GM21717 (cell line): ENCODE measurements at regions not wholly inside any gene's neighbourhood (a gene's known extent, or its start where the extent isn't known, plus 50 kb on each side); places are given as distances from the start of the nearest gene placed in this dataset.

Experiments
- ATAC-seq: cut with Tn5 transposase; IDR thresholded peaks from one replicate; pipeline ENCODE4 v1.9.1; 2021; ENCODE audit warnings: mild to moderate bottlenecking, moderate library complexity; ENCODE audit not compliant: unreplicated experiment

DNA sequence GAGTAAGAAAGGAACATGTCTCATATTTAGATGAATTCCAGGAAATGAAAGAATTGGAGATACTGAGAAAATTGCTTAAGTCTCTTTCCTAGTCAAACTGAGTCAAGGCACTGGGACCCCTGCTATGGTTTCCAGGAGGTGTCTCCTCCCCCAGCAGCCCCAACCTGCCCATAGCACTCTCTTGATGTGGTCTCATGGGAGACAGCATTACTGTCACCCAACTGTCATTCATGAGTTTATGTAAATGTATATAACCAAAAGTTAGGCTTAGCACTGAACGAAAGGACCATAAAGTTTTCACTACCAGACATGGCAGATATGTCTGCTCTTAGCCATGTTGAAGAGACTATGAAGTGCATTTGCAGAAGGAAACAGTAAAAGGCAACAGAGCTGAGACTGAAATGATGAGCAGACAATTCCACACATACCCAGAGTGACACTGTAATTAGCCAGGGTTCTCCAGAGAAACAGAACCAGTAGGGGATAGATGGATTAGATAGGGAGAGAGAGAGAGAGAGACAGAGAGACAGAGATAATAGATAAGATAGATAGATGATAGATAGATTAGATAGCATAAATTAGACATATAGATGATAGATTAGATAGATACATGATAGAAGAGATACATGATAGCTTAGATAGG lies 328.1 kb downstream of the BRD1 start:
- no peak for ATAC-seq

DNA sequence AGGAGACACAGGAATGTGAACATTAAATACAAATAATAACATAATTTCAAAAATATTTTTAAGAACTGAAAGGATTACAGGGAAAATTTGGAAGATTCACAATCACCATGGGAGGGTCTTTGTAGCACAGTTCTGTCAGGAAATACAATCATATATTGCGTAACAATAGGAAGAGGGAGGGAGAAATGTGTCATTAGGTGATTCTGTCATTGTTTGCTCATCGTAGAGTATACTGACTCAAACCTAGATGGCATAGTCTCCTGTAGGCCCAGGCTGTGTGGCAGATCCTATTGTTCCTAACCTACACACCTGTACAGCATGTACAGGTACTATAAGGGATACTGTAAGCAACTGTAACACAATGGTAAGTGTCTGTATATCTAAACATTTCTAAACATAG lies 330.4 kb downstream of the BRD1 start:
- no peak for ATAC-seq

DNA sequence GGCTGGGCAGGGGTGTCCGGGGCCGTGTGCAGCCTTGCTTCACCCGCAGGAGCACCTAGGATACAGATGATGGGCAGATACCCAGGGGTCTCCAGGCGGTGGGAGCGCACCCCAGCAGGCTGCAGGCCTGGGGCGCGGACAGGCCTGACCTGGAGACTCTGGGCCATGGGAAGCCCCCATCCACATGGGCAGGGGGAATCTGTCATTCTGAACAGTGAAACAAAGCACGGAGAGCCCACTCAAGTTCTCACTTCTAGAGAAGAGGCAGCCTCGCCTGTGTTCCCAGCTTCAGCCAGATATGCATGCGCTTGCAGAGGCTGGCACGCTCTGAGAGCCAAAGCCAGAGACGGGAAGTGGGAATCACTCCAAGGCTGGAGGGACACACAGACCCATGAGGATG lies 333.1 kb downstream of the BRD1 start:
- no peak for ATAC-seq

DNA sequence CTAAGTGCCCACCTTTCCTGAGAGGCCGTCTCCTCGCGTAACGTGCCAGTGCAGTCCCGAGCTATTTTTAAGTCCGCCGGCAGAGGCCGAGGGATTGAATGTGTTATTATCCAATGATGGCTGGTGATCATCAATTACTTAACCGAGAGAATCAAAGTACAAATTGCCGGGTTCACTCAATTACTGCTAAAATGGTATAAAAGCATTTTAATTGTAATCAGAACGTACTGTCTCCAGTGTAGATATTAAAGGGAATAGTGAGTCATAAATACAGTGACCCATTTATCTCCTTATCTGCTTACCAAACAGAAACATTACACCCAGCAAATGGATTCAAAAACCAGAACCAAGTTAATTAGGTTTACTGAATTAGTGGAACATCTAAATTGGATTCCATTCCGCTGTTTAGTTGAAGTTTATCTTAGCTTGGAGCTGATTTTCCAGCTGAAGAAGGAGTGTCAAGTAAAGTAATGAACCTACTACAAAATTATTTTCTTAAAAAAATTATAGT lies 334.9 kb downstream of the BRD1 start:
- ATAC-seq: no peak

DNA sequence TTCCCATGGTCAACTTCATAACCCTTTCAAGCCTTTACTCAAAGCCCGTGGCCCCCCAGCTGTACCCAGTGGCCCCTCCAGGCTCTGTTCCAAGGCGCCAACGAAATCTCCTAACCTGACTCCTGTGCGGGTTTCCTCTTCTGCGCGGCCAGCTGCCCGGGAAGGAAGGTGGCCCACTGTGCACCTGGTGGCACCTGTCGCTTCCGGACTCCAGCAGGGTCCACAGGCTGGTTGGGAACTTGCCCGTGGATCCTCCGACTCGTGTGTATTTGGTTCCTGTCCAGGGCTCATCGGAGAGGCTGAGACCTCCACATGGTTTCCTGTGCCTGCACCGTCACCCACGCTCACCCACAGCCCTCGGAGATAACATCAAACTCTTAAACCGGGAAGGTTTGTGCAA lies 335.4 kb downstream of the BRD1 start:
- no peak for ATAC-seq

DNA sequence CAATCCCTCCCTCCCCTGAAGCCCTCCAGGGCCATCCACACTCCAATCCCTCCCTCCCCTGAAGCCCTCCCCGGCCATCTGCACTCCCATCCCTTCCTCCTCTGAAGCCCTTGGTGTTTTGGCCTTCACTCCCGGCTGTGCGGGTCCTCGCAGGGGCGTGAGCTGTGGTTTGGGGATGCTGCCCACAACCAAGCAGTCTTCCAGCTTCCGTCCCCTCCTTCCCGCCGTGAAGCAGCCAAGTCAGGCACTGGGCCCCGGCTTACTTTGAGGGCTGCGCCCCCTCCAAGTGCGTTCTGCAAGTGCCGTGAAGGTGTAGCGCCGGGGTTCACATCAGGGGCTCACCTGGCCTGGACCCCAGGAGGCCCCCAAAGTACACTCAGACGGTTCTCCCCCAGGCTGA lies 335.9 kb downstream of the BRD1 start:
- ATAC-seq: no peak

DNA sequence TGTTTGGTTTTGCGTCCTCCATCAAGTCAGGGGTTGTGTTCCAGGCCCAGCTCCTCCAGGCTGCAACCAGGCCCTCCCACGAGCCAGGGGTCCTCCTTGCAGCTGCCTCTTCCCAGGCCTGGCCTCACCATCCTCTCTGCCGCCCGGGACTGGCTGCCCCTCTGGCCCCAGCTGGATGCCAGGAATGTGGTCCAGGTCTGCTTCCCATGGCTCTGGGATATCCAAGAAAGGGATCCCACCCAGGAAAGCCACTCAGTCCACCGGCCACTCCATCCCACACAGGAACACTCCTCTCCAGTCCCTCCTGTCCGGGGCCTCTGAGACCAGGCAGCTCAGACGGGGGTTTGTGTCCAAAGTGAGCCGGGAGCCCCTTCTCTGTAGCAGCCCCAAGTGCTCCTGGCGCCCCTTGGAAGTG lies 336.4 kb downstream of the BRD1 start:
- ATAC-seq: no peak

DNA sequence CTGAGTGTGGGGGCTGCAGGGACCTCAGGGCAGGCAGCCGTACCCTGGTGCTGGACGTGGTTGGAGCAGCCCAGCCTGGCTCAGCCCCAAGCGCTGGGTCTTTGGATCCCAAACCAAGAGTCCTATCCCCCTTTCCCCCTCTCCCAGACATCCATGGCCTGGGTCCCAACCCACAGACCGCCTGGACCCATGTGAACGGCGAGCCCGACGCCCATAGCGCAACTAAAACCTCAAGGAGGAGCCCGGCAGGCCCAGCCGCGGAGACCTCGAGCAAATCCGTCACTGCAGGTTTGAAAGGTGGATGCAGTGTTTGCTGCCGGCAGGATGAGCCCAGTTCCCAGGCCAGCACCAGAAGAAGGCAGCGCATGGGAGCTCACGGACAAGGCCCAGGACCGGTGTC lies 337.0 kb downstream of the BRD1 start:
- no peak for ATAC-seq

DNA sequence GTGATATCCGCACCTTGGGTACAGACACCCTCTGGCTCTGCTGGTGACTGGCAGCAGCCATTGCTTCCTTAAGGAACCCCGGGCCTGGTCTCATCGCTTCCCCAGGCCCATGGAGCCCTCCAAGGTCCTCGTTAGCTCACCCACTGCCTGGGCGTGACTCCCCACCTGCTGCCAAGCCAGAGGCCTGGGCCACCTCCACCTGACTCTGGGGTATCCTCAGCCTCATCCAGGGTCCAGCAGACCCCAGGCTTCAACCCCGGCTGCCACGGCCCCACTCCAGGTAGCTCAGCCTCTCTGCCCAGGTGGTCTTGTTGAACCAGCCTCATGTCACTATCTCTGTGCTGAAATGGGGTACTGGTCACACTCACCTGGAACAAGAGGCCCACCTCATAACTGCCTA lies 337.9 kb downstream of the BRD1 start:
- ATAC-seq: no peak

DNA sequence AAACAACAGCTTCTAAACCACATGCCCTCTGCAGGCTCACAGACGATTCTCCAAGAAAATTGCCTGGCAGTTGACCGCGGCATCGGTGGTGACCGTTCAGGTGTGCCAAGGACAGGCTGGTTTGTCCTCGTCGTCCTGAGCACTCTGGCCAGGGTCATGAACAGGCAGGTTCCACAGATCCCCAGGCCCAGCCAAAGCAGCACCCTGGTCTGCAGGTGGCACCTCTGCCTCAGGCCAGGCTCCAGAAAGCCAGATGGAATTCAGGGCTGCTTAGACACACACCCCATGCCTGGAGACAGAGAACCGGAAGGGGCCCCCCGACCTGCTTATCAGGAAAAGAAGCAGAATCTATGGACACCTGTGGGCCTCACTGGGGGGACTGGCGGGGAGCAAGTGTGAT lies 338.7 kb downstream of the BRD1 start:
- ATAC-seq: no peak

DNA sequence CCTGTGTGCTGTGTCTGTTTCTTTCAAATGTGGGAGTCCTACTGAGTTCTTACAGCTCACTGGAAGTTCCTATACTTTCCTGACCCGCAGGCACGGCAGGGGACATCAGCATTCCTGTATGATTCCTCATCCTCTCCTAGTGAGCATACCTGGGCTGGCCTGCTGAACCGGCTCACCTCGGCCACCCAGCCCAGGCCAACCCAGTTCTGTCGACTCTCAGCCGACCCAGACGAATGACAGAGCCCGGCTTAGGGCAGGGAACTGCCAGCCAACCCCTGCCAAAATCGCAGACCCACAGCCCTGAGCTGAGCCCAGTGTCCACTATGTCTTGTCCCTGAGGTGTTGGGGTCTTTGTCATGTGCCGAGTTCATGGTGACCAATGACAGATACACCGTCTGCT lies 339.7 kb downstream of the BRD1 start:
- ATAC-seq: no peak

DNA sequence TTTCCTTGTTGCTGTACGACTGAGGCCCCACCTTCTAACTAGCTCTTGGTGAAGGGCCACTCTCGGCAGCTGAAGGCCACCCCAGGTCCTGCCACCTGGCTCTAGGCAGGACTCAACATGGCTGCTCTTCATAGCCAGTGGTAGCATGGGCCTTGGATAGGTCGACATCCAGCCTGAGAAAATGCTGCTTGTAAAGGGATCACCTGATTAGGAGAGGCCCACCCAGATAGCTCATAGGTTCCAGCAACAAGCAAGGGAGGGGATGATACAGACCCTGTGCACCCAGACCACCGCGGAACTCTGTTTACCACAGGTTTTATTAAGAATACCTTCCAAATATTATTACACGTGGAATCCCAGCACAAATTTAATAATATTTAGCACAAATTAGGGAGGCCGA lies 341.4 kb downstream of the BRD1 start:
- no peak for ATAC-seq

DNA sequence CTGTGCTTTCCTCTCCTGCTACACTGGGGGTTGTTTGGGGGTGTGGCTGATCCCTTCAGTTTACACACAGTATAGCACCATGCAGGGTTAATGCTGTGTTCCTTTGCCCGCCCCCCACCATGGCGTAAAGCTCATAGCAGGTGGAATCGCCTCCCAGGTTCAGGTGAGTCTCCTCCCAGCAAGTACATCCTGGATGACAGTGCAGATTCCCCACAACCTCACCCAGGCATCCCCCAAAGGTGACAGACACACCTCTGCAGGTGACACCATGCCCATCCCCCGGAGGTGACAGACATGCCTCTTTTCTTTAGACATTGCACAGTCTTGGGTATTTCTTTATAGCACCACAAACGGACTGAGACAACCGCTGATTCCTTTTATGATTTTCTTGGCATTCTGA lies 343.7 kb downstream of the BRD1 start:
- ATAC-seq: no peak

DNA sequence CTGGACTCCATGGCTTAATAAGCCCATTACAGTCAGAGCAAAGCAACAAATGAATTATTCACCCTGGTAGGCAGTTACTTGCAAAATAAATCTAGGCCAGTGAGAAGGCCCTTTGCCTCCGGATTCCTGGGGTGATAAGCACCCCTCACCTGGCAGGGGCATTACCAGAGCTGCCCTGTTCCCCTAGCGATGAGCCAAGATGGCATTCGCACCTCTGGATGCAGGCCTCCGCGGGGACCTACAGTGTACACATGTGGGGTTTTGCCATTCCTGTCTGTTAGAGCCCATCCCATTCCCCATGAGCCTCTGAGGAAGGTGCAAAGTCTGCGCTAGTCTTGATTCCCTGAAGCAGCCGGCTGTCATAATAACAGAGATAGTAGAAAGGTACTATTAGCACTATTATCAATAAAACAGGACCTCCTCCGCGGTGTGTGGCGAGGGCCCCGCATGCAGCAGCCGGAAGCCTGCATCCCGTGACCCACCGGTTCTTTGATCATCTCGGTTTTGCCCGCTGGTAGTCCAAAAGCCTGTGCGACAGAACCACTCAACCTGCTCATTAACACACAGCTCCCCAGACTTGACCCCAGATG lies 344.3 kb downstream of the BRD1 start:
- ATAC-seq: no peak

DNA sequence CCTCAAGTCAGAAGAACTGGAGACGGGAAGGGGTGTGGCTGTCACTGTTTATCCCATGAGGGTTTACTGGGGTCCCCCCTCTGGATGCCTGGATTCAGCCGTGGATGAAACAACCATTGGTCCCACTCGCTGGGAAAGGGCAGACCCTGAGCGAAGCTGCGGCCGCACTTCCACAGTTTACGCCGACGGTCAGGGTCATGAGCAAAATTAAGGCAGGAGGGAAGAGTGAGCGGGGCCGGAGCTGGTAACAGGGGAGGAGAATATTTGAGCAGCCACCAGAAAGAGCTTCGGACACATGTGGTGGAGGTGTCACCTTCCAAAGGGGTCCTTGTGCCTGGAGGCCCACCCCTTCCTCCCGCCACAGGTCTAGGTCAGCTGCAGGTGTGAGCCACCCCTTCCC lies 344.9 kb downstream of the BRD1 start:
- ATAC-seq: no peak

DNA sequence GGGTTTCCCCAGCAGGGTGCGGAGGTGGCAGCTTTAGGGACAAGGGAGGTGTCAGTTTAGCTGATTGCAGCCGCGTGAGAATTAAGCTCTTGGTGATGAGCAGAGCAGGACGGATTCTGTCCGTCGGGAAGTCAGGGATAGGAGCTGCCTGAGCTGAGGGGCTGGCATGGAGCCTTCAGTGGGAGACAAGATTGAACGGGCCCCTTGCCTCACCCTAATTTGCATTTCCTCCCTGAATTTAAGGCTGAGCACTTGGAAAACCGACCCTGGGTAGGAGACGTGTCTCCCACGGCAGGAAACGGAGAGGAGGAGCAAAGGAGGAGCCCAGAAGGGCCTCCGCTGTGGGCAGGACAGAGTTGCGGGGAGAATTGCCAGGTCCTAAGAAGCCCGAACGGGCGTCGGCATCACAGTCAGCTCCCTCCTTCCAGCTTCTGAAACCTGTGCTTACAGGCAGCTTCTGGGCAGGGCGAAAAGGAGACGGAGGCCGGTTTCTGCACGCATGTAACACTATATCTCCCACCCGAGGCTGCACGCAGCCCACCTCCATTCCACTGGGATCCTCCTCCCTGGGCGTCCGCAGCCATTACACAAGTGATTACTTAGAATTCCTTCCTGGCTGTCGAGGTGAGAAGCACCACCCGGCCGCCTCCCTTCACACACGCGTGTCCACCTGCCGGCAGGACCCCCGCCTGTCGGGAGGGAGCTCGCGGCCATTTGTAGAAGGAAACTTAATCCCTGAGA lies 345.8 kb downstream of the BRD1 start:
- no peak for ATAC-seq

DNA sequence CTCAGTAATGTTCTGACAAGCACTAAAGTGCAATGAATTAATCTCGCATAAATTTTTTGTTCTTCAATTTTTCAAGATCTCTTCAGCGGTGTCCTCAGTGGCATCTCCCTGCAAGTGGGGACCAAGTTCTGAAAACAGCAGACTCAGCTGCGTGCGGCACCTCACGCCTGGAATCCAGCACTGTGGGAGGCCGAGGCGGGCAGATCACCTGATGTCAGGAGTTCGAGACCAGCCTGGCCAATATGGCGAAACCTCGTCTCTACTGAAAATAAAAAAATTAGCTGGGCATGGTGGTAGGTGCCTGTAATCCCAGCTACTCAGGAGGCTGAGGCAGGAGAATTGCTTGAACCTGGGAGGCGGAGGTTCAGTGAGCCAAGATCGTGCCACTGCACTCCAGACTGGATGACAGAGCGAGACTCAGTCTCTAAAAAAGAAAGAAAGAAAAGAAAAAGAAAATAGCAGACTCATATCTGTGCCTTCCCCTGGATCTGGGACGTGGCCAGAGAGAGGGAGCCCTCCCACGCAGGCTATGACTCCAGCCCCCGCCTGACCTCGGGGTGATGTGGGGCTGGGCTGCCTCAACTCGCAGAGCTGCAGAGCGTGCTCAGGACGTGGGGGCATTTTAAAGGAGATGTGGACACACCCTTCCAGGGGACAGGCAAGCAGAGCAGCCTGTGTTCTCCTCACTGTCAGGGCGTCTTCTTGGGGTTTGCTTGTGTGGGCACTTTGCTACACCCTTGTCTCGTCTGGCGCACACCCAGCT lies 346.6 kb downstream of the BRD1 start:
- no peak for ATAC-seq

DNA sequence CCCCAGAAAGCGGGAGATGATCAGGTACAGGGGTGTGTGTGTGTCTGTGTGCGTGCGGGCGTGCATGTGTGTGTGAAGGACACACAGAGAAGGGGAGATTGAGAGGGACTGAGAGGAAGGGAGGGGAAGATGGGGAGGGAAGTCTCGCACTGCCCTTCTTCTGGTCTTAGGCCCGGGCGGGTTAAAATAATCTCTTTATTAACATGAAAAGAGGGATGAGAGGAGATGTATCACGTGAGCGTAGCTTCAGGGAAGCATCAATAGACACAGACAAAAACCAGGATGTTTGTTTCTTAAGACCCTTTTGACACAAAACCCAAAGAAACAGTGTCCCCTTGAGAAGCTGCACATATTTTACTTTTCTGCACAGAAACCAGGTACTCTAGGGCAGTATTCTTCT lies 347.3 kb downstream of the BRD1 start:
- ATAC-seq: no peak

DNA sequence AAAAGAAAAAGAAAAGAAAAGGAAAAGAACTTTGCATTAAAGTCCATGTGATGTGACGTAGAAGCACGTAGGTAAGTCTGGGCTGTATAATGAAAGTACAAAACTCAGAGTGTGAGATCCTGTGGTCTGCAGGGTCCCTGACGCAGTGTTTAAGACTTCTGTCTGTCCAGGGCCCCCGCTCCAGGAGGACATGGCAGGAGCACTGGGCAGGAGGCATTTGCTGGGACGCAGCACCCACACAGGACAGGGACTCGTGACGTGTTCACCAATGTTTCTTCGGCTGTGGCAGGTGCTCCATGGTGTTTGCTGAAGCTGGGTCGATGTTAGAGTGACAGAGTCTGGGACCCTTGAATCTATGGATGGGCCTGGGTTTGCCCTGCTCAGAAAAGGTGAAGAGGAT lies 348.1 kb downstream of the BRD1 start:
- no peak for ATAC-seq

DNA sequence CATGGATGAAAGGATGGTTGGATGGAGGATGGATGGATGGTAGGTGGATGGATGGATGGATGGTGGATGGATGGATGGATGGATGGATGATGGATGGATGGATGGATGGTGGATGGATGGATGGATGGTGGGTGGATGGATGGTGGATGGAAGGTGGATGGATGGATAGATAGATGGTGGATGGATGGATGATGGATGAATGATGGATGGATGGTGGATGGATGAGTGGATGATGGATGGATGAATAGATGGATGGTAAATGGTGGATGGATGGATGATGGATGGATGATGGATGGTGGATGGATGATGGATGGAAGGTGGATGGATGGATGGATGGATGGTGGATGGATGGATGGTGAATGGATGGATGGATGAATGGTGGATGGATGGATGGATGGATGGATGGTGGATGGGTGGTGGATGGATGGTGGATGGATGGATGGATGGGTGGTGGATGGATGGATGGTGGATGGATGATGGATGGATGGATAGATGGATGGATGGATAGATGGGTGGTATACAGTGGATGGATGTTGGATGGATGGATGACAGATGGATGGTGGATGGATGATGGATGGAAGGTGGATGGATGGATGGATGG lies 350.8 kb downstream of the BRD1 start:
- ATAC-seq: no peak

DNA sequence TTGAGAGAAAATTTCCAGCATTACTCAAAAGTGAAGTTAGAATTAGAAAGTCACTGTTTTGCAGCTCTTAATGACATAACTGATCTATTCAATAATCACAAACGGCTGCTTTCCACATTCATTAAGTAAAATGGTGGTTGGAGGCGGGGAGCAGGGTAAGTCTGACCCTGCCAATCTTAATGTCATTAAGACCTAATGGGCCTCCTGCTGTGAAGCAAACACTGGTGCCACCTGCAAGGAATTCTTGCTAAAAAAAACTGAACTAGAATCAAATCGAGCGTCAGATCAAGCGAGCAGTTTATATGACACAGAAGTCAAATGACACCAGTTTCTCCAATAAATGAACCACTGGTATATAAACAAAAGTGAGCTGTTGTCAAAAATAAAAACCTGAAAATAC lies 351.5 kb downstream of the BRD1 start:
- ATAC-seq: no peak
